ENCODE measurements at regions not wholly inside any gene's neighbourhood (a gene's known extent, or its start where the extent isn't known, plus 50 kb on each side); places are given as distances from the start of the nearest gene placed in this dataset.

DNA sequence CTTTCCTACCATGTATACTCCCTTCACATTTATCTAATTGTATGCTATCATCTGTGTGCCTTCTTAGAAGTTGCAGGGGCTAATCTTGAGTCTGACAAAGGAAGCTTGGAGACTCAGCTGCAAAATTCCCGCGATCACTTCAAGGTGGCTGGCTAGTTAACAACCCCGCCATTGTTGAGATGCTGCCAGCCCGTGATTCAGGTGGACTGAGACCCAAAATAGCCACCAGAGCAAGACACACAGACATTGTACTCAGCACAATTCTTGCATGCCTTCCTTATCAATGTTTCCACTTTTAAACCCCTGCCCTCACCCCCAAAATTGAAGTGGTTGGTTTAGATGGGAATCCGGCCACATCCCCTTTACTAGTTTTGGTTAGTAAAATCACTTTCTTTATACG is 225.8 kb upstream of the ZNF717 start:
- no peak for DNase-seq

- no peak for DNase-seq
Measured at GRCh38 chr3:76015496-76015895, 230.1 kb upstream of the ZNF717 start.

GRCh38 chr3:76016111-76016510 is 230.8 kb upstream of the ZNF717 start:
- DNase-seq: no peak

GRCh38 chr3:76016769-76017439 is 231.6 kb upstream of the ZNF717 start:
- DNase-seq: no peak

GRCh38 chr3:76021376-76021775 is 236.0 kb upstream of the ZNF717 start:
- no peak for DNase-seq

DNA sequence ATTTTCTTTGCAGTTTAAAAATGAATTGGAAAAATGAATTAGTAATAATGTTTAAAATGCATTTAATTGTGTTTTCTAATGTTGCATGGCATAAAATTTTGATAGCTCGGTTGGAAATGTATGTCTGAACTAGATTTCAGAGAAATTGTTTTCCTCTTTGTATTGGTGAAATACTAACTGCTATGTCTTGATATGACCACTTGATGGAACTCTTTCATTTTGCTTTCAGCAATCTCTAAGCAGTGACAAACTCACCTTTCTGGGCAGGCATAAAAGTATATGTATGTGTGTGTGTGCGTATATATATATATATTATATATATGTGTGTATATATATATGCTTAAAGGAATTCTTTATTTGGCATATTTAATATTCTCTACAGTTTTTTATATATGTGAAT is 239.3 kb upstream of the ZNF717 start:
- peak in 1 of 2 experiments; percentile 25 for DNase-seq

GRCh38 chr3:76025561-76025960 is 240.2 kb upstream of the ZNF717 start:
- DNase-seq: no peak

- no peak for DNase-seq
Measured at GRCh38 chr3:76026379-76026778, 241.0 kb upstream of the ZNF717 start.

DNA sequence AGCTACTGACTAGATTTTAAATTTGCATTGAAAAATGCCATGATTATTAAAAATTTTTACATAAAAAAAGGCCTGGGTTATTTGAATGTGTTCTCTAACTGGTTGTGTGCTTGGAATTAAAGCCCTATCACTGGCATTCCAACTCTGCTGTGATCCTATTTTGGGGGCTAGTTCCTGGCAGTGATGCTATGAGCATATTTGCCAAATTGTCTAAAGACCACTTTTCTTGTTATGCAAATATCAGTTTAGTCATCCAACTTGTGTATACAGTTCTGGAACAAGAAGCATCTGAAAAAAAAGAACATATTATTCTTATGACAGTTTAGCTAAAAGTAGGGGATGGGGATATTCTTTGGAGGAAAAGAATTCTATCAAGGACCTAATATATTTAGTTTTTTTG is 243.4 kb upstream of the ZNF717 start:
- no peak for DNase-seq

DNA sequence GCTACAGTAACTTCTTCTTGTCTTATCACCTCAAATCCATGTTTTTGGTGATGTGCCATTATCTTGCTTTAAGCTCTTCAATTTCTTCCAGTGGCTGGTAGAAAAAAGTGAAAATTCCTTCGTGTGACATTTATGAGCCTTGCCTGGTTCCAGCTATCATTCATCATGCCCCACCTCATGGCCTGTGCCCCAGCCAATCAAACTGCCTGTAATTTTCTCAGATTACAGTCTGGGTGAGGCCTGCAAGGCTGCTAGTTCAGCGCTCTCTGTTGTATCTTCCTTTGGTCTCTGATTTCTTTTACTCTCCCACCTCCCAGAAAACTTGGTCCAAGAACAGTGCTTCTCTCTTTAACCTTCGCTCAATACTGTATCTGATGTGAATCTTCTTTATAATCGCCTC is 249.3 kb upstream of the ZNF717 start:
- DNase-seq: no peak

- DNase-seq: no peak
Measured at GRCh38 chr3:76035117-76035516, 249.8 kb upstream of the ZNF717 start.

GRCh38 chr3:76038949-76039348 is 253.6 kb upstream of the ZNF717 start:
- DNase-seq: no peak

- no peak for DNase-seq
Measured at GRCh38 chr3:76039431-76039830, 254.1 kb upstream of the ZNF717 start.

GRCh38 chr3:76040946-76041345 is 255.6 kb upstream of the ZNF717 start:
- no peak for DNase-seq

GRCh38 chr3:76043746-76044145 is 258.4 kb upstream of the ZNF717 start:
- no peak for DNase-seq

GRCh38 chr3:76044601-76045600 is 259.6 kb upstream of the ZNF717 start:
- peak; percentile 8 to 34 for DNase-seq

- DNase-seq: no peak
Measured at GRCh38 chr3:76047368-76047767, 262.0 kb upstream of the ZNF717 start.

GRCh38 chr3:76049776-76050175 is 264.4 kb upstream of the ZNF717 start:
- DNase-seq: no peak

GRCh38 chr3:76051145-76051544 is 265.8 kb upstream of the ZNF717 start:
- DNase-seq: no peak

GRCh38 chr3:76054404-76054803 is 269.1 kb upstream of the ZNF717 start:
- DNase-seq: no peak

DNA sequence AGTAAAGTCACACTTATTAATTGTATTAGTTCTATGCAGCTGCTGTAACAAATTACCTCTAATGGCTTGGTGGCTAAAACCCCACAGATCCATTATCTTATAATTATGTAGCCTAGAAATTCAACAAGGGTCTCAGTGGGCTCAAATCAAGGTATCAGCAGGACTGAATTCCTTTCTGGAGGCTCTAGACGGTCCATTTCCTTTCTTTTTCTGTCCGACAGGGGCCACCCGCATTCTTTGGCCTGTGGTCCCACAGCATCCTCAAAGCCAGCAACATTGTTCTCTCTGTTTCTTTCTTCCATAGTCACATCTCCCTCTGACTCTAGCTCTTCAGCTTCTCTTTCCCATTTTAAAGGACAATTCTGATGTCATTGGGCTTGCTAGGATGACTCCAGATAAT is 276.3 kb upstream of the ZNF717 start:
- DNase-seq: no peak

- DNase-seq: peak; percentile 2 to 20
Measured at GRCh38 chr3:76063019-76063418, 277.7 kb upstream of the ZNF717 start.

- DNase-seq: no peak
Measured at GRCh38 chr3:76063811-76064210, 278.5 kb upstream of the ZNF717 start.

- DNase-seq: no peak
Measured at GRCh38 chr3:76065964-76066363, 280.6 kb upstream of the ZNF717 start.
